ENCODE measurements at regions not wholly inside any gene's neighbourhood (a gene's known extent, or its start where the extent isn't known, plus 50 kb on each side); places are given as distances from the start of the nearest gene placed in this dataset.

DNA sequence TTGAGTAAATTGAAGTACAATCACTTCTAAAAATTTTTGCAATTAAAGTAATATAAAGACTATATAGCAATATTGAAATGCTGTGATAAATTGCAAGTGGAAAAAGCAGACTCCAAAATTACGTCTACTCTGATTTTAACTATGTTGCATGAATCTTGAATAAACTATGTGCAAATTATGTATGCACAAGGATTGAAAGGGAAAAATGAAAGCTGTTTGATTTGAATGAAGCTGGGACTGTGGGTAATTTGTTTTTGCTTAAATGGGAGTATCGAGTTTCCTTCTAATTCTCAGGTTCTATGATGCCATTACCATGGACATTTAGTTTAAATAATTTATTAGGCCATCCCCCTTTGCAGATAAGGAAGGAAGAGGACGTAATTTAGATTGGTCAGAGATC, 198.7 kb upstream of the MYLIP start:
- TF ChIP-seq, protein P1, sequence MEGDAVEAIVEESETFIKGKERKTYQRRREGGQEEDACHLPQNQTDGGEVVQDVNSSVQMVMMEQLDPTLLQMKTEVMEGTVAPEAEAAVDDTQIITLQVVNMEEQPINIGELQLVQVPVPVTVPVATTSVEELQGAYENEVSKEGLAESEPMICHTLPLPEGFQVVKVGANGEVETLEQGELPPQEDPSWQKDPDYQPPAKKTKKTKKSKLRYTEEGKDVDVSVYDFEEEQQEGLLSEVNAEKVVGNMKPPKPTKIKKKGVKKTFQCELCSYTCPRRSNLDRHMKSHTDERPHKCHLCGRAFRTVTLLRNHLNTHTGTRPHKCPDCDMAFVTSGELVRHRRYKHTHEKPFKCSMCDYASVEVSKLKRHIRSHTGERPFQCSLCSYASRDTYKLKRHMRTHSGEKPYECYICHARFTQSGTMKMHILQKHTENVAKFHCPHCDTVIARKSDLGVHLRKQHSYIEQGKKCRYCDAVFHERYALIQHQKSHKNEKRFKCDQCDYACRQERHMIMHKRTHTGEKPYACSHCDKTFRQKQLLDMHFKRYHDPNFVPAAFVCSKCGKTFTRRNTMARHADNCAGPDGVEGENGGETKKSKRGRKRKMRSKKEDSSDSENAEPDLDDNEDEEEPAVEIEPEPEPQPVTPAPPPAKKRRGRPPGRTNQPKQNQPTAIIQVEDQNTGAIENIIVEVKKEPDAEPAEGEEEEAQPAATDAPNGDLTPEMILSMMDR (IDR thresholded peaks at IDR 0.05): no peak
- TF ChIP-seq POLR2AphosphoS5 (IDR thresholded peaks at IDR 0.05): no peak

All from prostate gland (tissue), 2 donors.